ENCODE measurements at regions not wholly inside any gene's neighbourhood (a gene's known extent, or its start where the extent isn't known, plus 50 kb on each side); places are given as distances from the start of the nearest gene placed in this dataset.
"Not testable (repeated sequence)": the region's sequence is repeated elsewhere in the genome, so short reads cannot be mapped to it uniquely, and the experiment has no call there.

GRCh38 chr19:30856376-30856775 is 484.2 kb downstream of the ZNF536 start:
- DNase-seq, result no peak

- DNase-seq, result no peak
These were observed 483.3 kb downstream of the ZNF536 start for GRCh38 chr19:30855442-30855841.

GRCh38 chr19:30854661-30855060 is 482.5 kb downstream of the ZNF536 start:
- DNase-seq, result no peak

- no peak for DNase-seq
These were observed 482.0 kb downstream of the ZNF536 start for GRCh38 chr19:30854207-30854606.

GRCh38 chr19:30853036-30853435 is 480.9 kb downstream of the ZNF536 start:
- DNase-seq, result no peak

GRCh38 chr19:30852168-30852567 is 480.0 kb downstream of the ZNF536 start:
- no peak for DNase-seq

GRCh38 chr19:30851646-30852045 is 479.5 kb downstream of the ZNF536 start:
- no peak for DNase-seq

- no peak for DNase-seq
These were observed 476.6 kb downstream of the ZNF536 start for GRCh38 chr19:30848636-30849425.

- no peak for DNase-seq
These were observed 473.9 kb downstream of the ZNF536 start for GRCh38 chr19:30846102-30846501.

GRCh38 chr19:30842926-30843325 is 470.7 kb downstream of the ZNF536 start:
- DNase-seq, result no peak

- DNase-seq, result no peak
These were observed 469.8 kb downstream of the ZNF536 start for GRCh38 chr19:30841934-30842333.

- DNase-seq, result no peak
These were observed 458.7 kb downstream of the ZNF536 start for GRCh38 chr19:30830875-30831274.

- not testable (repeated sequence) for DNase-seq
These were observed 453.3 kb downstream of the ZNF536 start for GRCh38 chr19:30825505-30825904.

GRCh38 chr19:30824809-30825208 is 452.6 kb downstream of the ZNF536 start:
- DNase-seq, result no peak

GRCh38 chr19:30817965-30818567 is 445.9 kb downstream of the ZNF536 start:
- DNase-seq, result no peak

GRCh38 chr19:30817197-30817596 is 445.0 kb downstream of the ZNF536 start:
- DNase-seq, result no peak

- DNase-seq, result no peak
These were observed 443.9 kb downstream of the ZNF536 start for GRCh38 chr19:30815889-30816580.

GRCh38 chr19:30812099-30812678 is 440.0 kb downstream of the ZNF536 start:
- DNase-seq, result no peak

GRCh38 chr19:30811397-30812098 is 439.4 kb downstream of the ZNF536 start:
- no peak for DNase-seq

GRCh38 chr19:30810726-30811125 is 438.5 kb downstream of the ZNF536 start:
- no peak for DNase-seq

GRCh38 chr19:30807278-30807677 is 435.1 kb downstream of the ZNF536 start:
- no peak for DNase-seq

- no peak for DNase-seq
These were observed 434.1 kb downstream of the ZNF536 start for GRCh38 chr19:30806311-30806710.

GRCh38 chr19:30804751-30805150 is 432.6 kb downstream of the ZNF536 start:
- no peak for DNase-seq
